ENCODE measurements at regions not wholly inside any gene's neighbourhood (a gene's known extent, or its start where the extent isn't known, plus 50 kb on each side); places are given as distances from the start of the nearest gene placed in this dataset.

- CTCF ChIA-PET = interaction anchor here (0.8 kb wide), 1 partner anchor 11 kb away, joined by 3 read pairs; no protein-coding TSS in a partner anchor
Observed at GRCh38 chr12:111293266-111294009, 75.5 kb downstream of the PHETA1 start.

GRCh38 chr12:111291357-111291756 lies 77.5 kb downstream of the PHETA1 start:
- no peak for TF ChIP-seq CTCF (IDR thresholded peaks at IDR 0.05; ENCODE audit: insufficient read depth, low read depth, low read length)
- H3K27me3 ChIP-seq (ENCODE audit: control insufficient read depth, insufficient read depth, low read length) = peaks cover 2% of the 10 kb centered on the region; the same call in 1 of the 2 replicates
- CTCF ChIA-PET = interaction anchor here (2.2 kb wide), 1 partner anchor 8 kb away, joined by 9 read pairs; no protein-coding TSS in a partner anchor
- no peaks in the 10 kb centered on the region for H3K36me3 ChIP-seq (ENCODE audit: control insufficient read depth, insufficient read depth, low read length)
- POLR2A ChIA-PET = no interaction called here
- DNase-seq (ENCODE audit: low read depth) = no peak
- H3K4me3 ChIP-seq (ENCODE audit: low read depth, low read length) = no peak overlapping the region

More at GRCh38 chr12:111293266-111294009, 75.5 kb downstream of the PHETA1 start:
- no peak for DNase-seq (ENCODE audit: low read depth)
- POLR2A ChIA-PET = no interaction called here
- TF ChIP-seq CTCF (IDR thresholded peaks at IDR 0.05; ENCODE audit: insufficient read depth, low read depth, low read length) = no peak
- Histone ChIP-seq H3K27me3 (ENCODE audit: control insufficient read depth, insufficient read depth, low read length) (no peaks in the 10 kb centered on the region), H3K36me3 (ENCODE audit: control insufficient read depth, insufficient read depth, low read length) (no peaks in the 10 kb centered on the region), H3K4me3 (ENCODE audit: low read depth, low read length) (no peak overlapping the region)

- no peak for TF ChIP-seq CTCF (IDR thresholded peaks at IDR 0.05; ENCODE audit: insufficient read depth, low read depth, low read length)
- ChIA-PET CTCF (interaction anchor here (0.6 kb wide), 1 partner anchor 24 kb away, joined by 3 read pairs; no protein-coding TSS in a partner anchor), POLR2A (no interaction called here)
- DNase-seq (ENCODE audit: low read depth) = no peak
- no peak overlapping the region for H3K4me3 ChIP-seq (ENCODE audit: low read depth, low read length)
- H3K36me3 ChIP-seq (ENCODE audit: control insufficient read depth, insufficient read depth, low read length) = no peaks in the 10 kb centered on the region
- peaks cover 4% of the 10 kb centered on the region for H3K27me3 ChIP-seq (ENCODE audit: control insufficient read depth, insufficient read depth, low read length)
Observed at GRCh38 chr12:111288771-111289170, 80.1 kb downstream of the PHETA1 start.

- TF ChIP-seq CTCF (IDR thresholded peaks at IDR 0.05; ENCODE audit: insufficient read depth, low read depth, low read length) = no peak
- peaks cover 4% of the 10 kb centered on the region for H3K27me3 ChIP-seq (ENCODE audit: control insufficient read depth, insufficient read depth, low read length)
- no peak for DNase-seq (ENCODE audit: low read depth)
- H3K4me3 ChIP-seq (ENCODE audit: low read depth, low read length) = no peak overlapping the region
- CTCF ChIA-PET = interaction anchor here (0.6 to 1.1 kb wide), 2 partner anchors 11 to 13 kb away, joined by 3 read pairs; no protein-coding TSS in a partner anchor
- POLR2A ChIA-PET = no interaction called here
- no peaks in the 10 kb centered on the region for H3K36me3 ChIP-seq (ENCODE audit: control insufficient read depth, insufficient read depth, low read length)
Observed at GRCh38 chr12:111287125-111287900, 81.6 kb downstream of the PHETA1 start.

- POLR2A ChIA-PET = no interaction called here
Observed at GRCh38 chr12:111285200-111285599, 83.7 kb downstream of the PHETA1 start.

More at GRCh38 chr12:111285200-111285599, 83.7 kb downstream of the PHETA1 start:
- CTCF ChIA-PET = interaction anchor here (1.3 to 1.6 kb wide), 2 partner anchors 13 to 15 kb away, joined by 4 to 5 read pairs; no protein-coding TSS in a partner anchor
- no peak for TF ChIP-seq CTCF (IDR thresholded peaks at IDR 0.05; ENCODE audit: insufficient read depth, low read depth, low read length)
- no peak for DNase-seq (ENCODE audit: low read depth)
- H3K27me3 ChIP-seq (ENCODE audit: control insufficient read depth, insufficient read depth, low read length) = peaks cover 4% of the 10 kb centered on the region
- no peaks in the 10 kb centered on the region for H3K36me3 ChIP-seq (ENCODE audit: control insufficient read depth, insufficient read depth, low read length)
- no peak overlapping the region for H3K4me3 ChIP-seq (ENCODE audit: low read depth, low read length)
